ENCODE measurements at regions not wholly inside any gene's neighbourhood (a gene's known extent, or its start where the extent isn't known, plus 50 kb on each side); places are given as distances from the start of the nearest gene placed in this dataset.
A peak's percentile ranks its signal among the peaks of the same experiment; 100 is the strongest.

DNA sequence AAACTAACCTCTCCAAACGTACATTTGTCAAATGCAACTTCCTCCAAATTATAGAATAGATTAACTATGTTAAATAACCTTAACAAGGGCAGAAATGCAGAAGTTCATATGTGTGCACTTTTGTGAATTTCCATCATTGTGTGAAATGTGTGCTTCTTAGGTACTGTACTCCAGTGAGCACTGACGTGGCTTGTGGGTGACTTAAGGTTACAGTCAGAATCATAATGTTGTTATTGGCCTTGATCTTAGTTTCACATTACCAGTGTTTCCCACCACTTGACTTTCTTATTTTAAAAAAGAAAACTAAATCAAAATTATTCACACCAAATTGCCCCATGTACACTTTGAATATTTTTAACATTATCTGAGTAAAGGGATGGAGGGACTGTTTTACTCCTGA, 155.1 kb upstream of the FZD8 start:
- peak; percentile 54 for DNase-seq
- no peak overlapping the region for H2BK5ac ChIP-seq (ENCODE audit: low read depth, low read length, poor library complexity, severe bottlenecking)
- H3K9me3 ChIP-seq (ENCODE audit: control insufficient read depth, insufficient read depth, low read length): no peaks in the 10 kb centered on the region
- H3K27ac ChIP-seq (ENCODE audit: insufficient read depth, low read length): no peak overlapping the region
- in situ Hi-C loops (cut with MboI; ENCODE audit: low sequenced_read_pairs) (no loop called here), intact Hi-C loops (cut with micrococcal nuclease) (no loop called here), dilution Hi-C loops (cut with HindIII; ENCODE audit: low sequenced_read_pairs, unreplicated experiment) (no loop called here)
- no peak overlapping the region for H4K5ac ChIP-seq (ENCODE audit: low read depth, low read length)
- H3K79me1 ChIP-seq (ENCODE audit: low read depth in 1 of 2, low read length in 2 of 2): no peaks in the 10 kb centered on the region
- ATAC-seq (ENCODE audit: low read depth): no peak
- H3K18ac ChIP-seq (ENCODE audit: low read depth, low read length): no peak overlapping the region
- ChIA-PET POLR2A (ENCODE audit: unreplicated experiment) (no interaction called here), CTCF (no interaction called here)
- H2BK15ac ChIP-seq (ENCODE audit: low read depth, low read length): no peak overlapping the region
- no peaks in the 10 kb centered on the region for H4K20me1 ChIP-seq (ENCODE audit: insufficient read depth, low read length)
- H3K36me3 ChIP-seq (ENCODE audit: control insufficient read depth, insufficient read depth, low read length): no peaks in the 10 kb centered on the region
- TF ChIP-seq NFE2L2 (IDR thresholded peaks at IDR 0.05; ENCODE audit: low read depth, low read length) (no peak), SMC3 (IDR thresholded peaks at IDR 0.05; ENCODE audit: low read depth, low read length) (no peak), RFX5 (IDR thresholded peaks at IDR 0.05; ENCODE audit: low read depth, low read length) (no peak), MAFK (IDR thresholded peaks at IDR 0.05; ENCODE audit: low read depth, low read length) (no peak), CEBPB (IDR thresholded peaks at IDR 0.05; ENCODE audit: low read depth, low read length) (no peak), FOS (IDR thresholded peaks at IDR 0.05; ENCODE audit: low read depth, low read length) (no peak), RCOR1 (IDR thresholded peaks at IDR 0.05; ENCODE audit: insufficient replicate concordance, low read length) (no peak), CHD1 (IDR thresholded peaks at IDR 0.05; ENCODE audit: low read depth, low read length) (no peak), POLR2A (IDR thresholded peaks at IDR 0.05; ENCODE audit: low read depth, low read length) (no peak), MAZ (IDR thresholded peaks at IDR 0.05; ENCODE audit: borderline replicate concordance, low read depth, low read length) (no peak), RAD21 (IDR thresholded peaks at IDR 0.05; ENCODE audit: low read length) (no peak), CTCF (conservative IDR thresholded peaks at IDR 0.05; ENCODE audit: low read depth, low read length) (no peak), BHLHE40 (IDR thresholded peaks at IDR 0.05; ENCODE audit: low read depth, low read length) (no peak), MXI1 (IDR thresholded peaks at IDR 0.05; ENCODE audit: borderline replicate concordance, low read depth, low read length) (no peak)
- TF ChIP-seq, protein P1, sequence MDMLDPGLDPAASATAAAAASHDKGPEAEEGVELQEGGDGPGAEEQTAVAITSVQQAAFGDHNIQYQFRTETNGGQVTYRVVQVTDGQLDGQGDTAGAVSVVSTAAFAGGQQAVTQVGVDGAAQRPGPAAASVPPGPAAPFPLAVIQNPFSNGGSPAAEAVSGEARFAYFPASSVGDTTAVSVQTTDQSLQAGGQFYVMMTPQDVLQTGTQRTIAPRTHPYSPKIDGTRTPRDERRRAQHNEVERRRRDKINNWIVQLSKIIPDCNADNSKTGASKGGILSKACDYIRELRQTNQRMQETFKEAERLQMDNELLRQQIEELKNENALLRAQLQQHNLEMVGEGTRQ (IDR thresholded peaks at IDR 0.05; ENCODE audit: low read depth, low read length): no peak
- TF ChIP-seq, protein P2, sequence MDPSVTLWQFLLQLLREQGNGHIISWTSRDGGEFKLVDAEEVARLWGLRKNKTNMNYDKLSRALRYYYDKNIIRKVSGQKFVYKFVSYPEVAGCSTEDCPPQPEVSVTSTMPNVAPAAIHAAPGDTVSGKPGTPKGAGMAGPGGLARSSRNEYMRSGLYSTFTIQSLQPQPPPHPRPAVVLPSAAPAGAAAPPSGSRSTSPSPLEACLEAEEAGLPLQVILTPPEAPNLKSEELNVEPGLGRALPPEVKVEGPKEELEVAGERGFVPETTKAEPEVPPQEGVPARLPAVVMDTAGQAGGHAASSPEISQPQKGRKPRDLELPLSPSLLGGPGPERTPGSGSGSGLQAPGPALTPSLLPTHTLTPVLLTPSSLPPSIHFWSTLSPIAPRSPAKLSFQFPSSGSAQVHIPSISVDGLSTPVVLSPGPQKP (IDR thresholded peaks at IDR 0.05; ENCODE audit: borderline replicate concordance, low read depth, low read length): no peak
- H3K4ac ChIP-seq (ENCODE audit: low read depth, low read length): no peak overlapping the region
- H2BK20ac ChIP-seq (ENCODE audit: low read depth, low read length): no peak overlapping the region
- no peak overlapping the region for H2AFZ ChIP-seq (replicated peaks; ENCODE audit: low read length, poor library complexity)
- BruUV-seq (replicated peaks): no TSS peak
- H3K9ac ChIP-seq (ENCODE audit: low read depth, low read length): no peak overlapping the region
- no peaks in the 10 kb centered on the region for H3K27me3 ChIP-seq (ENCODE audit: control insufficient read depth, insufficient read depth, low read length)
- H4K8ac ChIP-seq (ENCODE audit: low read depth in 2 of 2, low read length in 2 of 2): no peak overlapping the region
- no peak overlapping the region for H4K91ac ChIP-seq (ENCODE audit: insufficient read depth, low read depth, low read length)
- no peak overlapping the region for H2AK9ac ChIP-seq (replicated peaks; ENCODE audit: low read depth, low read length, poor library complexity)
- no CpG with 5 or more reads among the region's 2 CpGs for WGBS, 2 experiments (ENCODE audit: extremely low coverage in 2 of 2, insufficient read length in 1 of 2)
- no peak overlapping the region for H2BK120ac ChIP-seq (ENCODE audit: low read depth, low read length)
- H3K56ac ChIP-seq (ENCODE audit: extremely low read depth, insufficient read depth, low read length): no peak overlapping the region
- no peak overlapping the region for H3K4me2 ChIP-seq (ENCODE audit: low read depth, low read length)
- peaks cover 2% of the 10 kb centered on the region; the same call in 1 of the 2 replicates for H3K4me1 ChIP-seq (ENCODE audit: control insufficient read depth, insufficient read depth, low read length)
- H2AK5ac ChIP-seq (ENCODE audit: low read depth, low read length): no peak overlapping the region
- H3K23ac ChIP-seq (ENCODE audit: low read depth, low read length): no peak overlapping the region
- H3K14ac ChIP-seq (replicated peaks; ENCODE audit: low read depth, low read length): no peak overlapping the region
- no peaks in the 10 kb centered on the region; the same call in 1 of the 2 replicates for H3K9me1 ChIP-seq (ENCODE audit: insufficient read depth, low read length)
- no peak overlapping the region for H3K4me3 ChIP-seq (ENCODE audit: insufficient read depth, low read depth, low read length)

All from IMR-90 (cell line).